ENCODE measurements at regions not wholly inside any gene's neighbourhood (a gene's known extent, or its start where the extent isn't known, plus 50 kb on each side); places are given as distances from the start of the nearest gene placed in this dataset.

DNA sequence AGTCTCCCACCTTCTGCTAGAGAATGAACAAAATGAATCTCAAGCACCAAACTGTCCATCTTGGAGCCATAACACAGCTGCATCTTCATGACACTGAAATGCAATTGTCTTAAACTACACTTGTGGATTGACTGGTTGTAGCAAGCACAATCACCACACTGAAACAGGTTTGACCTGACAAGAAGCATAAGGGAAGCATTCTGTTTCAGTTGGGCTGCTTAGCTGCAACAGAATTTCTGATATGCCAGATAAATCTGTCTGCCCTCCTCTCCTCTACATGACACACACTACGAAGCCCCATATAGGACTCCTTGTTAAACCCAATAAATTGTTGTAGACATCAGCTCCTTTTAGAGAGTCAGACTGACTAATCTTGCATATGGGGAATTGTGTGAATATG is 101.8 kb upstream of the NPY2R start (continued):
- TF ChIP-seq, protein P1, sequence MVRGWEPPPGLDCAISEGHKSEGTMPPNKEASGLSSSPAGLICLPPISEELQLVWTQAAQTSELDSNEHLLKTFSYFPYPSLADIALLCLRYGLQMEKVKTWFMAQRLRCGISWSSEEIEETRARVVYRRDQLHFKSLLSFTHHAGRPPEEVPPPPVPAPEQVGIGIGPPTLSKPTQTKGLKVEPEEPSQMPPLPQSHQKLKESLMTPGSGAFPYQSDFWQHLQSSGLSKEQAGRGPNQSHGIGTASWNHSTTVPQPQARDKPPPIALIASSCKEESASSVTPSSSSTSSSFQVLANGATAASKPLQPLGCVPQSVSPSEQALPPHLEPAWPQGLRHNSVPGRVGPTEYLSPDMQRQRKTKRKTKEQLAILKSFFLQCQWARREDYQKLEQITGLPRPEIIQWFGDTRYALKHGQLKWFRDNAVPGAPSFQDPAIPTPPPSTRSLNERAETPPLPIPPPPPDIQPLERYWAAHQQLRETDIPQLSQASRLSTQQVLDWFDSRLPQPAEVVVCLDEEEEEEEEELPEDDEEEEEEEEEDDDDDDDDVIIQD (CRISPR knock-in tag; IDR thresholded peaks at IDR 0.05) = no peak
- TF ChIP-seq ZFP1 (CRISPR knock-in tag; IDR thresholded peaks at IDR 0.05) = no peak
- TF ChIP-seq ZNF282 (CRISPR knock-in tag; IDR thresholded peaks at IDR 0.05) = no peak

DNA sequence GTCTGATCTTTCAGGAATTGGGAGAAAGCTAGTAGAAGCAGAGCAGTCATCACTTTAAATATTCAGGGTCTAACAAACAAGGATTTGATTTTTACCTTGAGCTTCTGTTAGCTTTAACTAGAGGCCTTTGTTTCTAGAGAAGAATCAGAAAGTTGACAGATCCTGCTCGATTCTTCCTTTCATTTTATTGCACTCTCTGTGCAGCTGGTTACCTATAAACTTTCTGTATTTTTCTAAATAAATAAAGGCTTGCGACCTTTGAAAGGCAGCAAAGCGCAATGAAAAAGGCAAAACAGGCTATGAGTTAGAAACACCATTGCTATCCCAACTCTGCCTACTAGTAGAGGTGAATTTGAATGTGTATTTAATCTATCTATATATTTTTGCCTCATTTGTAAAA is 101.4 kb upstream of the NPY2R start:
- Histone ChIP-seq H3K4me2 (ENCODE audit: insufficient read depth, low read length) (no peak overlapping the region), H4K20me1 (replicated peaks; ENCODE audit: control insufficient read depth, insufficient read depth, low read length) (no peaks in the 10 kb centered on the region), H3K27ac (ENCODE audit: extremely low read depth, low read depth, low read length) (no peak overlapping the region), H3K27me3 (ENCODE audit: control insufficient read depth in 2 of 2, insufficient read depth in 2 of 2, low read length in 2 of 2) (no peaks in the 10 kb centered on the region), H3K9ac (ENCODE audit: insufficient read depth in 1 of 2, low read depth in 2 of 2, low read length in 2 of 2) (no peak overlapping the region), H3K4me3 (no peak overlapping the region), H3K79me2 (ENCODE audit: control insufficient read depth, insufficient read depth, low read length) (no peaks in the 10 kb centered on the region), H3K36me3 (ENCODE audit: control insufficient read depth, insufficient read depth, low read length) (no peaks in the 10 kb centered on the region), H2AFZ (ENCODE audit: low read depth, low read length) (no peak overlapping the region), H3K4me1 (replicated peaks in 1 of 2; ENCODE audit: control insufficient read depth in 2 of 2, insufficient read depth in 2 of 2, low read length in 2 of 2) (no peaks in the 10 kb centered on the region), H3K9me1 (ENCODE audit: control insufficient read depth, insufficient read depth, low read length) (no peaks in the 10 kb centered on the region), H3K9me3 (replicated peaks; ENCODE audit: control insufficient read depth, insufficient read depth, low read depth, low read length) (no peaks in the 10 kb centered on the region)
- 0% methylated on average over 3 of the region's 3 CpGs for WGBS (ENCODE audit: insufficient coverage, low coverage, missing lambda C conversion rate)
- ATAC-seq (no peak), FAIRE-seq (no peak), DNase-seq (ENCODE audit: extremely low read depth in 1 of 4, low spot score in 3 of 4) (no peak)
- intact Hi-C loops (cut with micrococcal nuclease) = no loop called here
- CTCF ChIA-PET (ENCODE audit: low intra/inter-chr PET ratio) = no interaction called here
- in situ Hi-C loops (cut with MboI) = no loop called here
- POLR2A ChIA-PET = no interaction called here
- no TSS peak for BruUV-seq (replicated peaks)
- TF ChIP-seq HDAC6 (IDR thresholded peaks at IDR 0.05; ENCODE audit: low read depth, low read length) = no peak
- TF ChIP-seq THRAP3 (IDR thresholded peaks at IDR 0.05; ENCODE audit: borderline replicate concordance) = no peak
- TF ChIP-seq TFAM (CRISPR knock-in tag; conservative IDR thresholded peaks at IDR 0.05) = no peak
- TF ChIP-seq KDM4B (IDR thresholded peaks at IDR 0.05; ENCODE audit: borderline replicate concordance in 2 of 2, low read depth in 1 of 2) = no peak
- TF ChIP-seq, protein P2, sequence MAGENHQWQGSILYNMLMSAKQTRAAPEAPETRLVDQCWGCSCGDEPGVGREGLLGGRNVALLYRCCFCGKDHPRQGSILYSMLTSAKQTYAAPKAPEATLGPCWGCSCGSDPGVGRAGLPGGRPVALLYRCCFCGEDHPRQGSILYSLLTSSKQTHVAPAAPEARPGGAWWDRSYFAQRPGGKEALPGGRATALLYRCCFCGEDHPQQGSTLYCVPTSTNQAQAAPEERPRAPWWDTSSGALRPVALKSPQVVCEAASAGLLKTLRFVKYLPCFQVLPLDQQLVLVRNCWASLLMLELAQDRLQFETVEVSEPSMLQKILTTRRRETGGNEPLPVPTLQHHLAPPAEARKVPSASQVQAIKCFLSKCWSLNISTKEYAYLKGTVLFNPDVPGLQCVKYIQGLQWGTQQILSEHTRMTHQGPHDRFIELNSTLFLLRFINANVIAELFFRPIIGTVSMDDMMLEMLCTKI (IDR thresholded peaks at IDR 0.05; ENCODE audit: partially characterized antibody) = no peak
- TF ChIP-seq ZNF121 (CRISPR knock-in tag; conservative IDR thresholded peaks at IDR 0.05) = no peak
- TF ChIP-seq, protein P3, sequence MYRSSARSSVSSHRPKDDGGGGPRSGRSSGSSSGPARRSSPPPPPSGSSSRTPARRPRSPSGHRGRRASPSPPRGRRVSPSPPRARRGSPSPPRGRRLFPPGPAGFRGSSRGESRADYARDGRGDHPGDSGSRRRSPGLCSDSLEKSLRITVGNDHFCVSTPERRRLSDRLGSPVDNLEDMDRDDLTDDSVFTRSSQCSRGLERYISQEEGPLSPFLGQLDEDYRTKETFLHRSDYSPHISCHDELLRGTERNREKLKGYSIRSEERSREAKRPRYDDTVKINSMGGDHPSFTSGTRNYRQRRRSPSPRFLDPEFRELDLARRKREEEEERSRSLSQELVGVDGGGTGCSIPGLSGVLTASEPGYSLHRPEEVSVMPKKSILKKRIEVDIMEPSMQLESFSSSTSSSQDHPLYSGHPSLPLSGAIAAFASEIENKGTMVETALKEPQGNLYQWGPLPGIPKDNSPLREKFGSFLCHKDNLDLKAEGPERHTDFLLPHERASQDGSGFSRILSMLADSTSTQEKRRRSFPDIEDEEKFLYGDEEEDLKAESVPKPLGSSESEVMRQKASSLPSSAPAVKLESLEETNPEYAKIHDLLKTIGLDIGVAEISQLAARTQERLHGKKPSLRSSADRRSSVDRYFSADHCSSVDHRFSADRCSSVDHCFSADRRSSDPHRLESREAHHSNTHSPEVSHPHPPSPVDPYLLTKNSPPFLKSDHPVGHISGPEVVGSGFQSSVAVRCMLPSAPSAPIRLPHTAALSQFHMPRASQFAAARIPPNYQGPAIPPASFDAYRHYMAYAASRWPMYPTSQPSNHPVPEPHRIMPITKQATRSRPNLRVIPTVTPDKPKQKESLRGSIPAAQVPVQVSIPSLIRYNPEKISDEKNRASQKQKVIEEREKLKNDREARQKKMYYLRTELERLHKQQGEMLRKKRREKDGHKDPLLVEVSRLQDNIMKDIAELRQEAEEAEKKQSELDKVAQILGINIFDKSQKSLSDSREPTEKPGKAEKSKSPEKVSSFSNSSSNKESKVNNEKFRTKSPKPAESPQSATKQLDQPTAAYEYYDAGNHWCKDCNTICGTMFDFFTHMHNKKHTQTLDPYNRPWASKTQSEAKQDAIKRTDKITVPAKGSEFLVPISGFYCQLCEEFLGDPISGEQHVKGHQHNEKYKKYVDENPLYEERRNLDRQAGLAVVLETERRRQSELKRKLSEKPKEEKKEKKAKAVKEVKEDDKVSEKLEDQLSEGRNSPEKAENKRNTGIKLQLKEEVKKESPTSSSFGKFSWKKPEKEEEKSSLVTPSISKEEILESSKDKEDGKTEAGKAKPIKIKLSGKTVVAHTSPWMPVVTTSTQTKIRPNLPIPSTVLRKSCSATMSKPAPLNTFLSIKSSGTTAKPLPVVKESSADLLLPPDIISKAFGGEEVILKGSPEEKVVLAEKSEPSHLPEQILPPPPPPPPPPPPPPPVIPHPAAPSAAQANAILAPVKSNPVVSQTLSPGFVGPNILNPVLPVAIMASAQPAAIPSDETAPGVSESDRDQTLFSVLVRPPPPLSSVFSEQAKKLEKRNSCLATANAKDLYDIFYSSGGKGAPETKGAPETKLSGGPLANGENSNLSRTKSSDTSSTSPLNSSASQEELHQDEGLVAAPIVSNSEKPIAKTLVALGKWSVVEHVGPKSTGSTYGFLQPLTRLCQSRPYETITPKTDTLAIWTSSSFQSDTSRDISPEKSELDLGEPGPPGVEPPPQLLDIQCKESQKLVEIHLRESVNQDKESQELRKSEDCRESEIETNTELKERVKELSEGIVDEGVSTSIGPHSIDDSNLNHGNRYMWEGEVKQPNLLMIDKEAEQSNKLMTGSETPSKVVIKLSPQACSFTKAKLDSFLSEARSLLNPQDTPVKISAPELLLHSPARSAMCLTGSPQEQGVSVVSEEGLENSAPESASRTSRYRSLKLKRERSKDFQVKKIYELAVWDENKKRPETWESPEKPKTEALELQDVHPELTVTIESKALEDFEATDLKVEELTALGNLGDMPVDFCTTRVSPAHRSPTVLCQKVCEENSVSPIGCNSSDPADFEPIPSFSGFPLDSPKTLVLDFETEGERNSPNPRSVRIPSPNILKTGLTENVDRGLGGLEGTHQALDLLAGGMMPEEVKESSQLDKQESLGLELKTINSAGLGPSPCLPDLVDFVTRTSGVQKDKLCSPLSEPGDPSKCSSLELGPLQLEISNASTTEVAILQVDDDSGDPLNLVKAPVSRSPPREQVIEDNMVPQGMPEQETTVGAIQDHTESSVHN (IDR thresholded peaks at IDR 0.05; ENCODE audit: borderline replicate concordance in 1 of 2, low read depth in 1 of 2) = no peak
- no peak for TF ChIP-seq GABPA (tag; conservative IDR thresholded peaks at IDR 0.05; ENCODE audit: low read depth)

All from K562 (cell line).